GM21367 (cell line): ENCODE measurements at regions not wholly inside any gene's neighbourhood (a gene's known extent, or its start where the extent isn't known, plus 50 kb on each side); places are given as distances from the start of the nearest gene placed in this dataset.

Experiments used
- ATAC-seq: cut with Tn5 transposase; IDR thresholded peaks from one replicate; pipeline ENCODE4 v1.9.1; 2021; ENCODE audit not compliant: unreplicated experiment

DNA sequence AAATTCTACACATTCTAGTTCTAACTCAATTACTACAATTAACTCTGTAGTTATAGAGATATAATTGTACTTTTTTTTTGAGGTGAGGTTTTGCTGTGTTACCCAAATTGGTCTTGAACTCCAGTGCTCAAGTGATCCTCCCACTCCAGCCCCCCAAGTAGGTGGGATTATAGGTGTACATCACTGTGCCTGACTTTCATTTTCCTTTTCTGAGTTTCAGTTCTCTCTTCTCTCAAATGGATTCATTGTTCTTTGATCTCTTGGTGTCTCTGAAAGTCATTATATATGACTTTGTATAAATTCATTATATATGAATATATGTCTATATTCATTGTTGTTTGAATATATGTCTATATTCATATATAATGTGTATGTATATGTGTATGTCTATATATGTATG lies 74.0 kb upstream of the GALNT2 start:
- ATAC-seq = no peak

DNA sequence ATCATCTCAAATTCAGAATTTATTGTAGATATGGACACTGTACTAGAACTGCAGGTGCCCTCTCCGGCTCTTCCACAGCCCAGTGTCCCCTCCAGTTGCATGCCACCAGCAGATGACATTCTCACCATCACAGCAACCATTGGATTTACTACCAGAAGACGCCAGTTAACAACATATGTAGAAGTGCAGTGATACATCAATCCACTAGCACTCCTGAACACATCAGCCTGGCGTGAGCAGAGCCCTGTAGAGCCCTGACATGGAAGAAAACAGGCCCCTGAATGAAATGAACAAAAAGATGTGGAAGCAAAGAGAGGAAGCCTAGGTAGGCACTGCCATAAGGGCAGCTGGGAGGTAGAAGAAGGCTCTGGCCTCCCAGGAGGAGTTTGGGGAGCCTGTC lies 73.1 kb upstream of the GALNT2 start:
- no peak for ATAC-seq

DNA sequence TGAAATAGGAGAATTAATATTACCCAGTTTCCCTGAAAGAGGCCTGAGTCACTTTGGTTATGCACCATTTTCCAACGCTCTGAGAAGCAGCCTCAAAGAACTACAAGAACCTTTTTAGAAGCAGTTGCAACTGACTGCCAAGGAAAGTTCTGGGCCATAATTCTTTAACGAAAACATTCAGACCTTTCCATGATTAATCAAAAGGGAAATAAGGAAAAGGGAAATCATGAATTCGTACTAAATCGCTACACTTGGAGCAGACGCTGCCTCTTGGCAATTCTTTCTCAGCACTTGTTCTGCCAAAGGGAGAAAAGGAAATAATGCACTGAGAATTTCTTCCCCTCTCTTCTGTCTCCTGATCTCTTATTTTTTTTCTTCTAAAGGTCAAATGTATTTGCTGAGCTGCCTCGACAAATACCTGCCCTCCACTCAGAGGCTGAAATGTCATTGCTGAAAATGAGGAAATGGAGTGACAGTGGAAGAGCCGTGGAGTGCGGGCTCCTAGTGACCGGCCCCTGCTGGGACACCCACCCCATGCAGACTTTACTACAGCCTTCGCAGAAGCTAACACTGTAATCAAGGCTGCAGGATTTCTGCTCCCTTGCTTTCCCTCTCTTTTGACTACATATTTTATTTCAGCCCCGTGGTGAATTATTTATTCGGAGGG lies 67.9 kb upstream of the GALNT2 start:
- no peak for ATAC-seq

DNA sequence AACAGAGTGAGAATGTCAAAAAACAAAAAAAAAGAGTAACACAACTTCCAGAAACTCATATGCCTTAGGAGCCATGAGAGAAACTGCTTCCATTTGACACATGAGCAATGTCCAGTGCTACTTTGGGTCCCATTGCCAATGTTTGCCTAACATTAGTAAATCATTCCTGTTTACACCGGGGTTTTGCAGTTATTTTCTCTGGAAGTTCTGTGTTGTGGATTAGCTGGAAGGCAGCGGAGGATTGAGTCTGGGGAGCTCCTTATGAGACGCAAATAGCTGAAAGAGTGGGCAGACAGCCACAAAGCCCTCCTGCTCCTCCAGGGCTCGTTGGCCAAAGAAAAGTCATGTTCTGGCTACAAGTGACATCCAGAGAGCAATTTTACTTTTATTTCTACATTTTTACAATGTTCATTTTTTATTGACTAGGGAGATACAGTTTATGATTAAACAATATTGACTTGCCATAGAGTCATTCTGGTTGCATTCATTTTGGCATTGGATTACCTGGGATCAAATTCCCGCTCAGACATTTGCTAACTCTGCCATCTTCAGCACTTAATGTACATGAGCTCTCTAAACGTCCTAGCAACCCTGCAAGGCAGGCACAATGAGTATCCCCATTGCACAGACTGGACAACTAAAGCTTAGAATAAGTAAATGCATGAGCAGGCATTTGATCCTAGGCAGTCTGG lies 66.4 kb upstream of the GALNT2 start:
- ATAC-seq = no peak

DNA sequence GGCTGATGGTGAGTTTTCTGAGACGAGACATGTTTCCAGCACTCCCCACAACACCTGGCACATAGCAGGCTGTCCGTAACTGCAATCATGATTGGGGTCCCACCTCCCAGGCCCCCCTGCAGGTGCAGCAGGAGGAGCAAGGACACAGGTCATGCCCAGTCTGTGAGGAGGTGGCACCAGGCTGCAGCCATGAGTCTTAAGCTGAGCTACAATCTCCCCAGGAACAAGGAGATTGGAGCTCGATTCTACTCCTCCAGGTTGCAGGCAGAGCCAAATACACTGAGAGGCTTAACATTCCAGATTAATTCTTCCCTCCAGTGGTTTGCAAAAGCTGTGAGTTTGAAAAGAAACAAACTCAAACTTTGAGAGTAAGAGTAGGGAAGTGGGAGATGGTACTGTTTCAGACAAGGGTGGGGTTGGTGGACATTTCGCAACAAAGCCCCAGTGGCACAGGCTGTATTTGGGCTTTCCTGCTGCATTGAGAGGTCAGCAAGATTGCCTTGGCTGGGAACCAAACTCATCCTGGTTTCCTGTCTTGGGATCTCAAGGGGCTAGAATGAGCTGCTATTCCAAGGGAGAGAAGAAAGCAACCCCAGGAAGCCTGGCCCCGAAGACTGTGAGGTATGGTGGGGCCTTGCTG lies 64.8 kb upstream of the GALNT2 start:
- no peak for ATAC-seq

DNA sequence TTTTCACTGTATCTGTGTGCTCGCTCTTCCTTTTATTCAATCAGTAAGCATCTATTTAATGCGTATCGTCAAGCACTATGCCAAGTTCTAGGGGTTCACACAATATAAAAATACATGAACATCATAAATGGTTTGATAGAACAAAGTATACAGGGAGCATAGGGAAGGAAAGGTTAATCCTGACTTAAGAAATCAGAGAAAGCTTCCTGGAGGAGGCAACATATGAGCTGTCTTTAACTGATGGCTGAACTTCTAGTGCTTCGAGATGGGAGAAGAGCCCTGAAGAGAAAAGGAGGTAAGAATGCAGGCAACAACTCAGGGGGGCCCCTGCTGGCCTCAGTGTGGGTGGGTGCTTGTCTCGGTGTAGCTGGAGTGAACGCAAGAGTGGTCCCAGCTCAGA lies 63.6 kb upstream of the GALNT2 start:
- no peak for ATAC-seq

DNA sequence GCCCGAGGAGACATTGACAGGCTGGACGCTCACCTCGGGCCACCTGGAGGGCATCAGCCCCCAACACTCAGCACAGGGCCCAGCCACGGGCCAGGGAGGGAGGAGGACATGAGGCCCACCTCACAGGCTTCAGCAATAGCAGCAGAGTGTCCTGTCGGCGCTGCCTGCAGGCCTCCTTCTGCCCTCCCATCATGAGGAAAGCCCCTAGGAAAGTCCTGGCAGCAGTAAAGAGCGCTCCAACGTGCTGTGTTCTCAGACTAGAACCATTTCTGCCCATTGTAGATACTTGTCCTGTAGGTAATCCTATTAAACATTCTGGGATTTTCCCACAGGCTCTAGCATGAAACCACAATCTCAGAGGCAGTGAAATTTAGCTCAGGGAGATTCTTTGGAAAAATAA lies 62.0 kb upstream of the GALNT2 start:
- no peak for ATAC-seq

DNA sequence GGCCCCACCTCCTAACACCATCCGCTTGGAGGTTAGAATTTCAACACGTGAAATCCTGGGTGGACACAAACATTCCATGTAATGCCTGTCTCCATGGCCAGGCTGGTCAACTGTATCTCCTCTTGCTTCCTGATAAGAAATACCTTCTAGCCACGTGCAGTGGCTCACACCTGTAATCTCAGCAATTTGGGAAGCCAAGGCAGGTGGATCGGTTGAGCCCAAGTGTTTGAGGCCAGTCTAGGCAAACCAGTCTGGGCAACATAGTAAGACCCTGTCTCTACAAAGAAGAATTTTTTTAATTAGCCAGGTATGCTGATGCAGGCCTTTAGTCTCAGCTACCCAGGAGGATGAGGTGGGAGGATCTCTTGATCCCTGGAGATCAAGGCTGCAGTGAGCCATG lies 58.3 kb upstream of the GALNT2 start:
- ATAC-seq = no peak

DNA sequence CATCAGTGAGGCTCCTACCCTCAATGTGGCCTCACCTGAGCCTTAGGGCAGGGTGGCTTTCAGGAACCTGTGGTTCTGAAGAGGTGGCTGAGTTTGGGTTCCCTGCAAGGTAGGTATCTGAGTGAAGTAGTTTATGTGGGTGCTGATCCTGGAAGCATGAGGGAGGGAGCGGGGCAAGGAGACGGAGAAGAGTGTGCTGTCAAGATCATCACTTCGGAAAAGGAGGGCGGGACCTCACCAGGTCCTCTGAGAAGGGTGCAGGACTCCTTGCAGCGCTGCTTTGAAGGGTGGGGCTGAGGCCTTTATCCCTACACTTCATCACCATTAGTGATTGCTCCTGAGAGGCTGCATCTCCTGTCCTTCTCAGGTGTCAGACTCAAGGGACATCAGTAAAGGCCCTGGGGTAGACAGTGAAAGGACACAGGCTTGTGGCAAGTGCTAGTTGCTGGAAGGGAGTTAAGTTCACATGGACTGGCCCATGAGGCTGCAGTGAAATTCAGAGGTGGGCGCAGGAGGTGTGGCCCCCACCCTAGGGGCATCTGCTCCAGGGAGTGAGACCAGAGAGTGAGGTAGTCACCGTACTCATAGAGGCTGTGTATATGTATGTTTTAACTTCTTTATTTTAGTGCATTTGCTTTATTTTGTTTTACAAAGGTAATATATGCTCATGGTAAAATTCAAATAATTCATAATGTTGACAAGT lies 57.3 kb upstream of the GALNT2 start:
- ATAC-seq = no peak

DNA sequence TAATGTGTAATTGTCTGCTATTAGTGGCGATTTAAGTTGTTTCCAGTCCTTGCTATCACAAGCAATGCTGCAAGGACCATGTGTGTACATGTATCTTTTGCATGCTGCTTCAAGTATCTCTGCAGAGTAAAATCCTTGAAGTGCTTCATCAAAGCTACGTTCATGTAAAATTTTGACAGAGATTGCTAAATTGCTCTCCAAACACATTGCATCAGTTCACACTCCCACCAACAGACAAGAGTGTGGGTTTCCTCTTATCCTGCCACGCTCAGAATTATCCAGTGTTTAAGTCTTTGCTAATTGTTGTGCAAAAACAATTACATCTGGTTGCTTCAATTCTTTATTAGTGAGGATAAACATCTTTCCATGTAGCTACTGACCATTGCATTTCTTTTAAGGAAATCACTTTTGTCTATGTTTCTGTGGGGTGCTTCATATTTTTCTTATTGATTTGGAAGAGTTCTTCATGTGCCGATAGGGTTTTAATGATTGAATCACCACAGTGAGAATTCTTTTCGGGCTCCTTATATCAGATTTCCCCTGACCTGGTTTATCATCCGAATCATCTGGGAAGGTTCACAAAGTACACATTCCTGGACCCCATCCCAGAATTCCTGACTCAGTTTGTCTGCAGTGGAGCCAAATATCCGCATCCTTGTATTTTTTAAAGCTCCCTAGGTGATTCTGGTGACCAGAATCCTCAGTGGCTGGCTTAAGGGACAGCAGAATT lies 56.3 kb upstream of the GALNT2 start:
- ATAC-seq = no peak

DNA sequence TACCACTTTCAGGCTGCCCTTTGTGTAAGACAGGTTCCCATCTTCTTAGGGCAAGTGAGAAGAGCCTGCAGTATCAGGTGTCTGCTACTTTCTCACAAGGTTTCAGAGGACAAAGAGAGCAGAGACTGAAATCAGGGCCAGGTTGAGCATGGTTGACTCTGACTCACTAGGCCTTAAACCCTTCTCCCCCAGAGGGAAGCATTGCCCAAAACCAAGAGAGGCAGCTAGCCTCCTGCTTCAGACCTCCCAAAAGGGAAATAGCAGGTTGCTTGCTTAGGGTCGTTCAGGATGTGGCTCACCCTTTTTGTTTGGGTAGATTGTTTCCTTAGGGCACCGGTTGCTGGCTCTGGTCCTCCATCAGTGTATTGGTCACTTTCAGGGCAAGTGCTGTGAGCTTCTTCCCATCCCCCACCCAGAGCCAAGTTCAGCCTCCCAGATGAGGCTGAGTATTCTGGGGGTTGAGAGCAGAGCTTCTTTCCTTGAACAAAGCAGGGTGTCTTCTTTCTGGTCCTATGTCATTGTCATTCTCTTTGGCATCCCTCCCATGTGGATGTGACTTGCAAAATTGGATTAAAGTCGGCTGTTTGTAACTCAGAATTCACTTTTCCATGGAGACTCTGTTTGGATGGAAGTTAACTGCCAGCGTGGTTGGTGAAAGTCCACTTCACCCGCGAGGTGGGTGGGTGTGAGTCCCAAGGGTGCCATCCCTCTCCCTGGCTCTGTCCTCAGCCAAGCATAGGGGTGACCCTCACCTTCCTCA lies 55.5 kb upstream of the GALNT2 start:
- no peak for ATAC-seq

DNA sequence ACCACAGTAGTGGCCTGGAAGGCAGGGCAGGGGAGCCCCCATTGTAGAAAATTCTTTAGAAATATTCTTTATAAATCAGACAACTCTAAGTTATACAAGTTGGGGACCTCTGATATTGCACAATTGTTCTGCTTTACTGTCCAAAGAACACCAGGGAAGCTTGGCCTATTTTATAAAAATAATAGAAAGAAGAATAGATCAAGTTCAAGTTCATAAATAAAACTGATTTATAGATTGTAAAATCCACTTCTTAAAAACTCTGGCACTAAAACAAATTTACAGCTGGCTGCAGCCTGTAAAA lies 55.0 kb upstream of the GALNT2 start:
- no peak for ATAC-seq

DNA sequence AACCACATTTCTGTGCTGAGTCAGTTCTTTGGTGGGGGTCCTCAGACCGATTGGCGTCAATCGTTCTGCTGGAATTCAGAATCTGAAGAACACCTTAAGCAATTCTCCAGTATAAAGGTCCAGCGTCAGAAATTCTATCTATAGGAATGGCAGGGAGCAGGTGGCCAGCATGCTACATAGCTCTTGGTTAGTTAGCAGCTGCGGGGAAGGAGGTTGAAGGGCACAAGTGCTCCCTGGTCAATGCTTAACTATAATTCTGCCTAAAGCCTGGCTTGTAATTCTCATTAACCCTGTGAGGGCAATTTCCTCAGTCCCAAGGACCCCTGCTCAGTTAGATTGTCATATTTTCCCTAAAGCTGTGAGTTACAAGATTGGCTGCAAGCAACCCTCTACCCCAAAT lies 54.3 kb upstream of the GALNT2 start:
- no peak for ATAC-seq

DNA sequence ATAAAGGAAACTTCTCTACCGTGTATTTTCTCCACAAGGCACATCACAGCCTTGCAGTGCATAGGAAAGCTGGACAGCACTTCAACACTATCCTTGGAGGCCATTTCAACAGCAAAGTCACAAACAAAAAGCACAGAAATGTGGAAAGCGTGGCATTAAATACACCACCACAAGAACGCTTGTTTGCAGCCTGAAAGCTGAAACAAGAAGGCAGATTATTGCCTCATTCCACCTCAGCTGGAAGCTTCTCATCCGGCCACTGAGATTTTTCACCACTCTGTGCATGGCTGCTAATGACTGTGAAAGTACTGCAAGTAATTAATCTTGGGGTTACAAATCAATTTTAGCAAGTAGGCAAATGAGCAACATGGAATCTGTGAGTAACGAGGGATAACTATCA lies 50.9 kb upstream of the GALNT2 start:
- no peak for ATAC-seq
